Right cardiac atrium (tissue), 5 donors: ENCODE measurements at regions not wholly inside any gene's neighbourhood (a gene's known extent, or its start where the extent isn't known, plus 50 kb on each side); places are given as distances from the start of the nearest gene placed in this dataset.
"Not testable (repeated sequence)": the region's sequence is repeated elsewhere in the genome, so short reads cannot be mapped to it uniquely, and the experiment has no call there.

ENCODE experiments used
- ATAC-seq, 2 donors: fragments of 200-7000 bp; cut with Tn5 transposase; one replicate each; pipeline versions ENCODE4 v1.8.0 to v1.9.1; 2020; ENCODE audit warnings: moderate library complexity in 2 of 2, mild to moderate bottlenecking in 1 of 2
- DNase-seq, 3 donors: peaks; one replicate each; pipeline ENCODE4 v3.0.0-alpha.2; 2020
- H3K27ac ChIP-seq: one replicate; pipeline ENCODE4 v1.5.1; 2013; ENCODE audit warnings: mild to moderate bottlenecking, low read length, control low read depth, moderate library complexity
- H3K27me3 ChIP-seq: one replicate; pipeline ENCODE4 v1.6.1; 2013; ENCODE audit not compliant: control insufficient read depth, insufficient read depth
- H3K4me1 ChIP-seq: one replicate; pipeline ENCODE4 v1.6.1; 2013; ENCODE audit warnings: low read length; ENCODE audit not compliant: control insufficient read depth, insufficient read depth
- H3K4me3 ChIP-seq: one replicate; pipeline ENCODE4 v1.5.1; 2013; ENCODE audit warnings: low read length, control low read depth
- H3K9me3 ChIP-seq: one replicate; pipeline ENCODE4 v1.6.1; 2013; ENCODE audit warnings: low read length; ENCODE audit not compliant: control insufficient read depth
- WGBS: extraction: QIAGEN DNeasy Blood & Tissue Kit; methylation state at CpG from one replicate; pipeline ENCODE4 v1.1.7; 2013; 5-methylcytosine and 5-hydroxymethylcytosine counted together
- intact Hi-C, 4 donors: fragments of 100-400 bp; cut with DNase I; formaldehyde crosslinking; loops; one replicate each; pipeline versions ENCODE4 v1.11.0 to v1.14.0; 2022 to 2023
- donor health status: healthy with polysubstance abuse.
- donor health status: DM: no; HTN: yes; CAD: no.
- donor health status: DM: no; HTN: no; CAD: no.
- donor health status: DM: no; HTN: yes; CAD: no; lungs with severe emphysema.
- donor health status: DM: yes; HTN: yes; CAD: no.

DNA sequence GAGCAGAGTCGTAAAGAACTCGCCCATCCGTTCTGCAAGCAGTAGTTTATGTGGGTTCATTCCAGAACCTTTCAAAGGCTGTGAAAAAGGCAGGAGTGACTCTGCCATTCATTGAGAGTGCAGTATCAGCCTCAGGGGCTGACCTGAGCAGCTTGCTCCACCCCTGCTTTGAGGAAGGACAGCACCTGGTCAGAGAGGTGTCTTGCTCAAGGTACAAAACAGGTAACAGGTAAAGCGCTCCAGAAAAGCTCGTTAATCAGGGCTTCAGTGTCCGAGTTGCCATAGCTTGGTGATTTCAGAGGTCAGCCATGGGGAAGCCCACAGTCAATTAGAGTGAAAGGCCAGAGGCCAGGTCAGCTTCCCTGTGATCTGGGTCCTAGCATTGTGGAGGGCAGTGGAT, 251.1 kb downstream of the ABCC12 start:
- no peaks in the 10 kb centered on the region for H3K9me3 ChIP-seq
- whole genome bisulfite sequencing = 81% methylated on average over 6 of the region's 6 CpGs
- no peak overlapping the region for H3K4me3 ChIP-seq
- no peaks in the 10 kb centered on the region for H3K27me3 ChIP-seq
- DNase-seq (no peak), ATAC-seq (no peak)
- H3K4me1 ChIP-seq = peaks cover 1% of the 10 kb centered on the region
- intact Hi-C loops = no loop called here
- H3K27ac ChIP-seq = no peak overlapping the region

DNA sequence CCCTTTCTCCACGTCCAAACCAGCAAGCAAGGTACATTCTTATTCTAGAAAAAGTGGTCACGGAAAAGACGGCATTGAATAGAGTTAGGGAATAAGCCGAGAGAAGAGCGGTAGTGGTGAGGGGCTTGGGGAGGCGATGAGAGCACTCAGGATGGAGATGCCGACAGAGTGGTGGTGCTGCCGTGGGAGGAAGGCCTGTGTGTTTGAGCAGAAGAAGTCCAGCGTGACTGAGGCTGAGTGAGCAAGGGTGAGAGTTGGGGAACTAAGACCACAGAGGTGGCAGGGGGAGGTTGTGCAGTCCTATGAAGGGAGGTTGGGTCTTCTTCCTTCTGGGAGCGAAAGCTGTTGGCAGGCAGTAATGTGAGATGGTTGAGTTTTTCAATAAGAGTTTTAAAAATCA, 252.3 kb downstream of the ABCC12 start:
- H3K27me3 ChIP-seq = no peaks in the 10 kb centered on the region
- intact Hi-C loops = no loop called here
- no peaks in the 10 kb centered on the region for H3K9me3 ChIP-seq
- no peak overlapping the region for H3K27ac ChIP-seq
- H3K4me3 ChIP-seq = no peak overlapping the region
- no peak for DNase-seq
- peaks cover 1% of the 10 kb centered on the region for H3K4me1 ChIP-seq
- no peak for ATAC-seq
- 82% methylated on average over 10 of the region's 10 CpGs for WGBS

DNA sequence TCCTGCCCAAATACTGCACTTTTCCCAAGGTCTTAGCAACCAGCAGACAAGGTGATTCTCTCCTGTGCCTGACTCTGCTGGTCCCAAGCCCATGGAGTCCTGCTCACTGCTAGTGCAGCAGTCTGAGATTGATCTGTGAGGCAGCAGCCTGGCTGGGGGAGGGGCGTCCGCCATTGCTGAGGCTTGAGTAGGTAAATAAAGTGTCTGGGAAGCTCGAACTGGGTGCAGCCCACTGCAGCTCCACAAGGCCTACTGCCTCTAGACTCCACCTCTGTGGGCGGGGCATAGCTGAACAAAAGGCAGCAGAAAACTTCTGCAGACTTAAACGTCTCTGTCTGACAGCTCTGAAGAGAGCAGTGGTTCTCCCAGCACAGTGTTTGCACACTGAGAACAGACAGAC, 258.7 kb downstream of the ABCC12 start:
- WGBS = 50% methylated on average over 5 of the region's 5 CpGs
- ATAC-seq, H3K4me1 ChIP-seq: not testable (repeated sequence)

DNA sequence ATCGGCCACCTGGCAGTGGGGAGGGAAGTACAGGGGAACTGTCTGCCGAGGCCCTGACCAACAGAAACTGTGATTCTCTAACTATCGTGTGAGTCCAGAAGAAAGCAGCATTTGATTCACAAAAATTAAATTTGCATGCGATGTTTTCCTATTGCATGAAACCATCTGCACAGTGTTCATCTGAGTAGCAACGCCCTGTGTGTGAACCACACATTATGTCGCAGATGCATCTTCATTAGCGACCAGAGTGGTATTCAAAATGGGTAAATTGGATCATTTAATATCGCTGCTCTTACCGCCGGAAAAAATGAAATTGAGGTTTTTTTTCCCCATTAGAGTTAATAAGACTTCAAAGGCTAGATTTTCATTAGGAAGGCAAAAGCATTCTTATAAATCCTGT, 260.6 kb downstream of the ABCC12 start:
- H3K27ac ChIP-seq = no peak overlapping the region
- no peaks in the 10 kb centered on the region for H3K27me3 ChIP-seq
- no peak overlapping the region for H3K4me3 ChIP-seq
- intact Hi-C loops = loop anchor here in 1 of 4 donors (10.0 kb wide), 1 partner anchor 60 kb away; no protein-coding TSS in a partner anchor
- ATAC-seq = no peak
- H3K4me1 ChIP-seq = no peaks in the 10 kb centered on the region
- no peak for DNase-seq
- H3K9me3 ChIP-seq = no peaks in the 10 kb centered on the region
- WGBS = 91% methylated on average over 10 of the region's 10 CpGs

More for the DNA sequence above, 258.7 kb downstream of the ABCC12 start:
- H3K4me3 ChIP-seq, H3K9me3 ChIP-seq, DNase-seq, H3K27ac ChIP-seq, H3K27me3 ChIP-seq: not testable (repeated sequence)
- intact Hi-C loops = loop anchor here in 1 of 4 donors (10.0 kb wide), 1 partner anchor 58 kb away; no protein-coding TSS in a partner anchor

DNA sequence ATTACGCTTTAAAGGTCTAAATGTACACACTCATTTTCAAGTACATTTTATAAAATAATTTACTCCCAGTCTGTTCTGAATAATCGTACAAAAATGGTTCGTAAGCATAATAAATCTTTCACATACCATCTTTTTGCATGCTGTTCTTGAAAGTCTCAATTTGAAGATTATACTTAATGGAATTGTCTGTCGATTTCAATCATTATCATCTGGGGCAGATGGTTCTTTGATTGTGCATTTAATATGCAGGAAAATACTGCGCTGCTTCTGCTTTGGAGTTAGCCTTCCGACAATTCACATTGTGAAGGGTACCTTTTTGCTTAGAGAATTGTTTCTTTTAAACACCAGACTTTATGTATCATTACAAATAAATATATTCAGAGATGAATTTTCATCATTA, 262.8 kb downstream of the ABCC12 start:
- Histone ChIP-seq H3K9me3 (no peaks in the 10 kb centered on the region), H3K4me1 (no peaks in the 10 kb centered on the region), H3K4me3 (no peak overlapping the region), H3K27ac (no peak overlapping the region), H3K27me3 (no peaks in the 10 kb centered on the region)
- ATAC-seq (no peak), DNase-seq (no peak)
- intact Hi-C loops = loop anchor here in 1 of 4 donors (10.0 kb wide), 1 partner anchor 62 kb away; no protein-coding TSS in a partner anchor
- WGBS = 91% methylated on average over 6 of the region's 6 CpGs

DNA sequence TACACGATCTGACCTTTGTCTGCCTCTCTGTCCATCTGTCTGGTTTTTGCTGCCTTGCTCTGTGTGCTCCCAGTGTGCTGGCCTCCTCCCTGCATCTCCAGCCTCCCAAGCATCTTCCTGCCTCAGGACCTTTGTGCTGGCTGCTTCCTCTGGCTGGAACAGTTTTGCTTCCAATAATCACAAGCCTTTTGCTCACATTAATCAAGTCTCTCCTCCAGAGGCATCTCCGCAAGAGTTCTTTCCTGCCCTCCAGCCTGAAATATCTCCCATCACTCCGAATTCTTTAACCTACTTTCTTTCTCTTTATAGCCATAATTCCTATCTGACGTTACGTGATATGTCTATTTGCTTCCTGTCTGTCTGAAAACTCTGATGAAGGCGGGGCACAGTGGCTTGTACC, 267.1 kb downstream of the ABCC12 start:
- Histone ChIP-seq H3K9me3 (no peaks in the 10 kb centered on the region), H3K27ac (no peak overlapping the region), H3K4me3 (no peak overlapping the region), H3K4me1 (no peaks in the 10 kb centered on the region), H3K27me3 (no peaks in the 10 kb centered on the region)
- 71% methylated on average over 6 of the region's 6 CpGs for WGBS
- no peak for DNase-seq
- ATAC-seq = no peak
- intact Hi-C loops = no loop called here

DNA sequence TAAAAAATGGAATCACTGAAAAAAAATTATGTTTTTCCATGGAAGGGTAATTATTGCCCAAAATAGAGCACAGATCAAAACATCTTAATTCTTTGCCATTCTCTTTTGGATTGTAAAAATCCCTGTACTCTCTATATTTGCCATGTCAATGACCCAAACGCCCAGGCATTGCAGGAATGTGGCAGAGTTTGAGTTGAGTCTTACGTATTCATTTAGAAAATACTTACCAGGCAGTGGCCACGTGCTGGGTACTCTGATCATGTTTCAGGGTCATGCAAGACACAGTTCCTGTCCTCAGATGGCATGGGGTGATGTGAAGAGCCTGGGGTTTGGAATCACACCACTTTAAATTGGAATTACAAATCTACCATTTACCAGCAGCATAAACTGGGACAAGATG, 267.7 kb downstream of the ABCC12 start:
- no peaks in the 10 kb centered on the region for H3K27me3 ChIP-seq
- H3K9me3 ChIP-seq = no peaks in the 10 kb centered on the region
- 26% methylated on average over 3 of the region's 3 CpGs for WGBS
- no peaks in the 10 kb centered on the region for H3K4me1 ChIP-seq
- DNase-seq = no peak
- intact Hi-C loops = no loop called here
- no peak overlapping the region for H3K27ac ChIP-seq
- H3K4me3 ChIP-seq = no peak overlapping the region
- ATAC-seq = no peak

DNA sequence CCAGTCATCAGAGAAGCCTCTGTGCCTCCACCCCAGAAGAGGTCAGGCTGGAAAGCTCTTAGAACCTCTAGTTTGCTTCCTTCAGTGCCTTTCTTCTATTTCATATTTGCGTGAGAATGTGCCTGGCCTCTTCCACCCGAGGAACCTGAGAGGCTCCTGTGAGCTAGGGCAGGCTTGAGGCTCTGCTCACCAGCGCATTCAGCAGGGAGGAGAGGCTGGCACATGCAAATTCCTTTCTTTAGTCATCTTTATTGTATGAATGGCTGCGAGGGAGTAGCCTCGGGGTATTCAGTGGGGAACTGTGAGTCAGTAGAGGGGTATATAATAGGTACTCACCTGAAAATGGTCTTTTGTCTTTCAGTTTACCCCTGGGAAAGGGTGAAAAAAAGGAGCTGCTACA, 268.3 kb downstream of the ABCC12 start:
- Histone ChIP-seq H3K27me3 (no peaks in the 10 kb centered on the region), H3K27ac (no peak overlapping the region), H3K9me3 (no peaks in the 10 kb centered on the region), H3K4me3 (no peak overlapping the region), H3K4me1 (no peaks in the 10 kb centered on the region)
- no peak for DNase-seq
- intact Hi-C loops = no loop called here
- WGBS = 35% methylated on average over 5 of the region's 5 CpGs
- no peak for ATAC-seq

DNA sequence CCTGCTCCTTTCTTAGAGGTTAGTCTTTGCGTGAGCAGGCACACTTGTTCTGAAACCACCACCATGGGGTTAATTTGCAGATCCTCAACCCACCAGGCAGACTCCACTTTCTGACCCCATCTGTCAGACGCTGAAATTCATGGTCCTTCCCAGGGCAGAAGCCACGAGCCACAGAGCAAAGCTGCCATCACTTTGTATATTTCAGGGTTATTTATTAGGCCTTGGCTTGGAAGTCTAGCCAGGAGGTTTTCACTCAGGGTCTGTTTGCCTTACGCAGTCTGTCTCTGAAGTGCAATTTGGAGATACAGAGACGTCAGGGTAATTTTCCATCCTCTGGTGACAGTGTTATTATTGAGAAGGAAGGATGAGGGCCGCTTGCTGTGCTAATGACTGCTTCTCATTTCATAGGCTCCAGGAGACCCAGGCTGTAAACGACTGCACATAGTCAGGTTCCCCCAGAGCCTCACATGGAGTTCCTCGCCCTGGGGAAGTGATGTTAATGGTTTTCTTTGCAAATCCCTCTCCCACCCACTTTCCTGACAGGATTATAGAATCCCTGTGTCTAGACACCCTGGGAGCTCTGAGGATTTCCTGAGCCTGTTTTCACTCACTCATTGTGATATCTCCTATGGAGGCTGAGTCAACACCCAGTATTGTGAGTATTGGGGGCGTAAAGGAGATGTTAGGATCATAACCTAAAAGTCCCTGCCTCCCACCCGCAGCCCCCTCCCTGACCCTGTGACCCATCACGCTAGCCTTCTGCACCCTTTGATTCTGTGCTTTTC, 269.0 kb downstream of the ABCC12 start:
- Histone ChIP-seq H3K27ac (no peak overlapping the region), H3K4me3 (no peak overlapping the region), H3K27me3 (no peaks in the 10 kb centered on the region), H3K4me1 (no peaks in the 10 kb centered on the region), H3K9me3 (no peaks in the 10 kb centered on the region)
- DNase-seq (no peak), ATAC-seq (no peak)
- 32% methylated on average over 11 of the region's 11 CpGs for WGBS
- intact Hi-C loops = no loop called here

DNA sequence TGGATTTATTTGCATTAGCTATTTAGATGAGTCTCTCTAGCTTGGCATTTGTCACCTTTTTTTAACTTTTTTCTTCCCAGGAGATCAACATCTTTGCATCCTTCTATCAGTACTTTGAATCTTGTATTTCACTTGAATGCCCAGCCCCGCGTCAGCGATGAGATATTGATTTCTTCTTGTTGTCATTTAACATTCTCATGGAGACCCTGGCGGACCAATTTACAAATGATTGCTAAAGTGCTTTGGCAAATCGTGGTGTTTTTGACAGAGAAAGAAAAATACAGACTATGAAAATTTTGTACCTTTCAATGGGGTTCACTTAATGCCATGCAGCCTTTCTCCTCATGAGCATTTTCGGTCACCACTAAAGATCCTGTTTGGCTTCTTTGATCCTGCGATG, 269.7 kb downstream of the ABCC12 start:
- intact Hi-C loops = no loop called here
- no peaks in the 10 kb centered on the region for H3K27me3 ChIP-seq
- DNase-seq = no peak
- 64% methylated on average over 7 of the region's 7 CpGs for WGBS
- no peak overlapping the region for H3K27ac ChIP-seq
- H3K4me1 ChIP-seq = no peaks in the 10 kb centered on the region
- no peak overlapping the region for H3K4me3 ChIP-seq
- H3K9me3 ChIP-seq = no peaks in the 10 kb centered on the region
- no peak for ATAC-seq

DNA sequence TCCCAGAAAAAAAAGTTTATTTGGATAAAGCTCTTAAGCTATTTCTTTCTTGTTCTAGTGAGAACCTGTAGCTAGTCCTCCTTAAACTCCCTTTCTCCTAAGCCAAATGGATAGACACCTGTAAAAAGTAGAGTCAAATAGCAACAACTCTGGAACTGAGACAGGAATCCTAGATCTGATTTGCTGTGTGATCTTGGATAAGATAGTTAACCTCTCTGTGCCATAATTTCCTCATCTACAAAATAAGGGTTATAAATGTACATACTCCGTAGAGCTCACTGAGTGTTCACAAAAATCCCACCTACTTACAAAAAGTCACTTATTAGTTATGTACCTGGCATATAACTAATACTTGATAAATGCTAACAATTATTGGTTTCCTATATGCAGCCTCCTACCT, 270.3 kb downstream of the ABCC12 start:
- WGBS = 79% methylated on average over 1 of the region's 1 CpG
- Histone ChIP-seq H3K4me3 (no peak overlapping the region), H3K27ac (no peak overlapping the region), H3K9me3 (no peaks in the 10 kb centered on the region), H3K27me3 (no peaks in the 10 kb centered on the region), H3K4me1 (no peaks in the 10 kb centered on the region)
- ATAC-seq (no peak), DNase-seq (no peak)
- intact Hi-C loops = no loop called here
